Suppressor macrophage treated with lipopolysaccharide for 1 hour (primary cell): ENCODE measurements at regions not wholly inside any gene's neighbourhood (a gene's known extent, or its start where the extent isn't known, plus 50 kb on each side); places are given as distances from the start of the nearest gene placed in this dataset.

Source experiments
- DNase-seq, 3 donors: peaks; one replicate each; pipeline ENCODE4 v3.0.0-alpha.2; 2020 to 2022

GRCh38 chr11:119472856-119473222 lies 49.9 kb upstream of the THY1 start:
- DNase-seq: no peak
